Body of pancreas (tissue), 4 donors: ENCODE measurements at regions not wholly inside any gene's neighbourhood (a gene's known extent, or its start where the extent isn't known, plus 50 kb on each side); places are given as distances from the start of the nearest gene placed in this dataset.

Experiments used
- CTCF ChIP-seq, 7 experiments: fragments of 450-650 bp in 4 of 7; fragments of 200-600 bp in 3 of 7; sonication (generic) in 3 of 7; IDR thresholded peaks; one replicate each; pipeline ENCODE4 v1.5.1; 2016 to 2019; ENCODE audit warnings: antibody characterized with exemption in 7 of 7
- POLR2A ChIP-seq, 3 donors: fragments of 450-650 bp; IDR thresholded peaks; one replicate each; pipeline ENCODE4 v1.6.1; 2016; ENCODE audit warnings: antibody characterized with exemption in 3 of 3, mild to moderate bottlenecking in 2 of 3

GRCh38 chr7:149610441-149611011 lies 112.9 kb upstream of the ZNF746 start:
- TF ChIP-seq POLR2A (IDR thresholded peaks at IDR 0.05) (no peak), CTCF (IDR thresholded peaks at IDR 0.05) (no peak)
